ENCODE measurements at regions not wholly inside any gene's neighbourhood (a gene's known extent, or its start where the extent isn't known, plus 50 kb on each side); places are given as distances from the start of the nearest gene placed in this dataset.

DNA sequence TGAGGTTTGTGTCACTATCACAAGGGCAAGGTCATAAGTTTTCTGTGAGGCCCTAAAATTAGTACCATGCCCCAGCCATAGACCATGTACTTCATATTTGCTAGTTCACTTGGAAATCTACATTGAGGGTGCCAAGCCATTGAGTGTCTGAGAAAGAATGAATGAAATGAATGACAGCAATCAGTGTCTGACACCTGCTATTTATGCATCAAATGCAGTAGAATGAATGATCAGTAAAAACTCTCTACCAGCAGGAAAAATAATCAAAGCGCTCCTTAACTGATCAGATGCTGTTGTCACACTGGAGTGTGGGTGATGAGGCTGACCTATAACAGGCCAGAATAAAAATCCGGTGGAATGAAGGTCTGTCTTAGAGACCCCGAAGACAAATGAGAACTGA is 467.9 kb upstream of the B3GAT1 start:
- H3K4me3 ChIP-seq (replicated peaks in 1 of 3; ENCODE audit: insufficient read depth in 1 of 3, low read depth in 2 of 3, low read length in 3 of 3): no peak overlapping the region
- POLR2A ChIA-PET: no interaction called here
- no peaks in the 10 kb centered on the region for H3K4me1 ChIP-seq (ENCODE audit: insufficient read depth, low read length)
- H3K9ac ChIP-seq (ENCODE audit: insufficient read depth, low read depth, low read length): no peak overlapping the region
- CTCF ChIA-PET (ENCODE audit: low intra/inter-chr PET ratio, low total read pairs): no interaction called here
- peaks cover 0 to 27% of the 10 kb centered on the region in 2 experiments; a peak in 3 of 5 replicates for H3K27me3 ChIP-seq (ENCODE audit: control insufficient read depth in 1 of 2, insufficient read depth in 2 of 2, low read length in 2 of 2)
- no peak for DNase-seq (ENCODE audit: low spot score)
- no peaks in the 10 kb centered on the region for H3K9me3 ChIP-seq (ENCODE audit: low read length)
- H3K36me3 ChIP-seq (replicated peaks in 1 of 2; ENCODE audit: control insufficient read depth in 1 of 2, insufficient read depth in 2 of 2, low read length in 2 of 2): no peaks in the 10 kb centered on the region
- 35% methylated on average over 3 of the region's 3 CpGs for WGBS (ENCODE audit: low lambda C conversion rate)
- no peaks in the 10 kb centered on the region for H3K79me2 ChIP-seq (ENCODE audit: insufficient read depth, low read length)
- no peak overlapping the region for H3K4me2 ChIP-seq (ENCODE audit: low read depth, low read length)
- no peak overlapping the region for H2AFZ ChIP-seq (ENCODE audit: low read length)
- BruUV-seq (replicated peaks): no TSS peak
- H3K27ac ChIP-seq (ENCODE audit: extremely low read length, insufficient read depth, low read length): no peak overlapping the region
- ATAC-seq: no peak
- FAIRE-seq: no peak
- in situ Hi-C loops (cut with HindIII; ENCODE audit: extremely low pct_ligation_motif_present, low pct_unique_long_range_greater_than_20kb): no loop called here
- H4K20me1 ChIP-seq (ENCODE audit: insufficient read depth, low read length): no peaks in the 10 kb centered on the region
- intact Hi-C loops (cut with micrococcal nuclease; ENCODE audit: unreplicated experiment): no loop called here
- TF ChIP-seq, protein P1, sequence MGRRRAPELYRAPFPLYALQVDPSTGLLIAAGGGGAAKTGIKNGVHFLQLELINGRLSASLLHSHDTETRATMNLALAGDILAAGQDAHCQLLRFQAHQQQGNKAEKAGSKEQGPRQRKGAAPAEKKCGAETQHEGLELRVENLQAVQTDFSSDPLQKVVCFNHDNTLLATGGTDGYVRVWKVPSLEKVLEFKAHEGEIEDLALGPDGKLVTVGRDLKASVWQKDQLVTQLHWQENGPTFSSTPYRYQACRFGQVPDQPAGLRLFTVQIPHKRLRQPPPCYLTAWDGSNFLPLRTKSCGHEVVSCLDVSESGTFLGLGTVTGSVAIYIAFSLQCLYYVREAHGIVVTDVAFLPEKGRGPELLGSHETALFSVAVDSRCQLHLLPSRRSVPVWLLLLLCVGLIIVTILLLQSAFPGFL (CRISPR knock-in tag; IDR thresholded peaks at IDR 0.05): no peak
- TF ChIP-seq, protein P2, sequence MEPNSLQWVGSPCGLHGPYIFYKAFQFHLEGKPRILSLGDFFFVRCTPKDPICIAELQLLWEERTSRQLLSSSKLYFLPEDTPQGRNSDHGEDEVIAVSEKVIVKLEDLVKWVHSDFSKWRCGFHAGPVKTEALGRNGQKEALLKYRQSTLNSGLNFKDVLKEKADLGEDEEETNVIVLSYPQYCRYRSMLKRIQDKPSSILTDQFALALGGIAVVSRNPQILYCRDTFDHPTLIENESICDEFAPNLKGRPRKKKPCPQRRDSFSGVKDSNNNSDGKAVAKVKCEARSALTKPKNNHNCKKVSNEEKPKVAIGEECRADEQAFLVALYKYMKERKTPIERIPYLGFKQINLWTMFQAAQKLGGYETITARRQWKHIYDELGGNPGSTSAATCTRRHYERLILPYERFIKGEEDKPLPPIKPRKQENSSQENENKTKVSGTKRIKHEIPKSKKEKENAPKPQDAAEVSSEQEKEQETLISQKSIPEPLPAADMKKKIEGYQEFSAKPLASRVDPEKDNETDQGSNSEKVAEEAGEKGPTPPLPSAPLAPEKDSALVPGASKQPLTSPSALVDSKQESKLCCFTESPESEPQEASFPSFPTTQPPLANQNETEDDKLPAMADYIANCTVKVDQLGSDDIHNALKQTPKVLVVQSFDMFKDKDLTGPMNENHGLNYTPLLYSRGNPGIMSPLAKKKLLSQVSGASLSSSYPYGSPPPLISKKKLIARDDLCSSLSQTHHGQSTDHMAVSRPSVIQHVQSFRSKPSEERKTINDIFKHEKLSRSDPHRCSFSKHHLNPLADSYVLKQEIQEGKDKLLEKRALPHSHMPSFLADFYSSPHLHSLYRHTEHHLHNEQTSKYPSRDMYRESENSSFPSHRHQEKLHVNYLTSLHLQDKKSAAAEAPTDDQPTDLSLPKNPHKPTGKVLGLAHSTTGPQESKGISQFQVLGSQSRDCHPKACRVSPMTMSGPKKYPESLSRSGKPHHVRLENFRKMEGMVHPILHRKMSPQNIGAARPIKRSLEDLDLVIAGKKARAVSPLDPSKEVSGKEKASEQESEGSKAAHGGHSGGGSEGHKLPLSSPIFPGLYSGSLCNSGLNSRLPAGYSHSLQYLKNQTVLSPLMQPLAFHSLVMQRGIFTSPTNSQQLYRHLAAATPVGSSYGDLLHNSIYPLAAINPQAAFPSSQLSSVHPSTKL (CRISPR knock-in tag; IDR thresholded peaks at IDR 0.05): no peak
- no peak for TF ChIP-seq MAFG (CRISPR knock-in tag; IDR thresholded peaks at IDR 0.05)
- TF ChIP-seq SNAI1 (CRISPR knock-in tag; IDR thresholded peaks at IDR 0.05; ENCODE audit: borderline replicate concordance): no peak
- no peak for TF ChIP-seq KDM1A (CRISPR knock-in tag; IDR thresholded peaks at IDR 0.05)
- TF ChIP-seq, protein P3, sequence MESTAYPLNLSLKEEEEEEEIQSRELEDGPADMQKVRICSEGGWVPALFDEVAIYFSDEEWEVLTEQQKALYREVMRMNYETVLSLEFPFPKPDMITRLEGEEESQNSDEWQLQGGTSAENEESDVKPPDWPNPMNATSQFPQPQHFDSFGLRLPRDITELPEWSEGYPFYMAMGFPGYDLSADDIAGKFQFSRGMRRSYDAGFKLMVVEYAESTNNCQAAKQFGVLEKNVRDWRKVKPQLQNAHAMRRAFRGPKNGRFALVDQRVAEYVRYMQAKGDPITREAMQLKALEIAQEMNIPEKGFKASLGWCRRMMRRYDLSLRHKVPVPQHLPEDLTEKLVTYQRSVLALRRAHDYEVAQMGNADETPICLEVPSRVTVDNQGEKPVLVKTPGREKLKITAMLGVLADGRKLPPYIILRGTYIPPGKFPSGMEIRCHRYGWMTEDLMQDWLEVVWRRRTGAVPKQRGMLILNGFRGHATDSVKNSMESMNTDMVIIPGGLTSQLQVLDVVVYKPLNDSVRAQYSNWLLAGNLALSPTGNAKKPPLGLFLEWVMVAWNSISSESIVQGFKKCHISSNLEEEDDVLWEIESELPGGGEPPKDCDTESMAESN (CRISPR knock-in tag; conservative IDR thresholded peaks at IDR 0.05): no peak
- no peak for TF ChIP-seq CREM (IDR thresholded peaks at IDR 0.05)
- no peak for TF ChIP-seq CREM (CRISPR knock-in tag; IDR thresholded peaks at IDR 0.05)
- TF ChIP-seq SRF (IDR thresholded peaks at IDR 0.05; ENCODE audit: low read depth, low read length): no peak
- TF ChIP-seq ZBTB20 (CRISPR knock-in tag; IDR thresholded peaks at IDR 0.05; ENCODE audit: borderline replicate concordance, low read depth): no peak
- TF ChIP-seq, protein P4, sequence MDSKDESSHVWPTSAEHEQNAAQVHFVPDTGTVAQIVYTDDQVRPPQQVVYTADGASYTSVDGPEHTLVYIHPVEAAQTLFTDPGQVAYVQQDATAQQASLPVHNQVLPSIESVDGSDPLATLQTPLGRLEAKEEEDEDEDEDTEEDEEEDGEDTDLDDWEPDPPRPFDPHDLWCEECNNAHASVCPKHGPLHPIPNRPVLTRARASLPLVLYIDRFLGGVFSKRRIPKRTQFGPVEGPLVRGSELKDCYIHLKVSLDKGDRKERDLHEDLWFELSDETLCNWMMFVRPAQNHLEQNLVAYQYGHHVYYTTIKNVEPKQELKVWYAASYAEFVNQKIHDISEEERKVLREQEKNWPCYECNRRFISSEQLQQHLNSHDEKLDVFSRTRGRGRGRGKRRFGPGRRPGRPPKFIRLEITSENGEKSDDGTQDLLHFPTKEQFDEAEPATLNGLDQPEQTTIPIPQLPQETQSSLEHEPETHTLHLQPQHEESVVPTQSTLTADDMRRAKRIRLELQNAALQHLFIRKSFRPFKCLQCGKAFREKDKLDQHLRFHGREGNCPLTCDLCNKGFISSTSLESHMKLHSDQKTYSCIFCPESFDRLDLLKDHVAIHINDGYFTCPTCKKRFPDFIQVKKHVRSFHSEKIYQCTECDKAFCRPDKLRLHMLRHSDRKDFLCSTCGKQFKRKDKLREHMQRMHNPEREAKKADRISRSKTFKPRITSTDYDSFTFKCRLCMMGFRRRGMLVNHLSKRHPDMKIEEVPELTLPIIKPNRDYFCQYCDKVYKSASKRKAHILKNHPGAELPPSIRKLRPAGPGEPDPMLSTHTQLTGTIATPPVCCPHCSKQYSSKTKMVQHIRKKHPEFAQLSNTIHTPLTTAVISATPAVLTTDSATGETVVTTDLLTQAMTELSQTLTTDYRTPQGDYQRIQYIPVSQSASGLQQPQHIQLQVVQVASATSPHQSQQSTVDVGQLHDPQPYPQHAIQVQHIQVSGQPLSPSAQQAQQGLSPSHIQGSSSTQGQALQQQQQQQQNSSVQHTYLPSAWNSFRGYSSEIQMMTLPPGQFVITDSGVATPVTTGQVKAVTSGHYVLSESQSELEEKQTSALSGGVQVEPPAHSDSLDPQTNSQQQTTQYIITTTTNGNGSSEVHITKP (CRISPR knock-in tag; IDR thresholded peaks at IDR 0.05; ENCODE audit: low read depth): no peak
- TF ChIP-seq, protein P5, sequence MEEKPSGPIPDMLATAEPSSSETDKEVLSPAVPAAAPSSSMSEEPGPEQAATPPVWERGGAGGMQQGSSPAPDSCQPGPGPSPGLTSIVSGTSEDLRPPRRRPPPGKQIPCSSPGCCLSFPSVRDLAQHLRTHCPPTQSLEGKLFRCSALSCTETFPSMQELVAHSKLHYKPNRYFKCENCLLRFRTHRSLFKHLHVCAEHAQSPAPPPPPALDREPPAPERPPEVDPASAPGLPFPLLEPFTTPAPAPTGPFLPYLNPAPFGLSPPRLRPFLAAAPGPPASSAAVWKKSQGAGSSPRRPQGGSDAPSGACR (CRISPR knock-in tag; IDR thresholded peaks at IDR 0.05): no peak
- no peak for TF ChIP-seq PAF1 (CRISPR knock-in tag; IDR thresholded peaks at IDR 0.05)
- no peak for TF ChIP-seq ZFP36L1 (CRISPR knock-in tag; IDR thresholded peaks at IDR 0.05)
- no peak for TF ChIP-seq HOXA9 (CRISPR knock-in tag; IDR thresholded peaks at IDR 0.05; ENCODE audit: borderline replicate concordance)
